BJ (cell line): ENCODE measurements at regions not wholly inside any gene's neighbourhood (a gene's known extent, or its start where the extent isn't known, plus 50 kb on each side); places are given as distances from the start of the nearest gene placed in this dataset.

Experiments used
- CTCF ChIA-PET: fragments of 350-600 bp; formaldehyde crosslinking; extraction: SDS; loops from one replicate; lab custom pipeline; 2021; ENCODE audit warnings: antibody characterized with exemption, inconsistent platforms; lab: Yijun Ruan, JAX
- POLR2A ChIA-PET: fragments of 300-600 bp; sonication (Branson Sonifier 250); formaldehyde crosslinking; extraction: SDS; loops from one replicate; lab custom pipeline; 2021; ENCODE audit warnings: antibody characterized with exemption; lab: Charles Lee
- DNase-seq: peaks from one replicate; pipeline ENCODE4 v3.0.0-alpha.2; 2011; ENCODE audit warnings: low read depth
- H3K27me3 ChIP-seq: 2 replicates; pipeline ENCODE4 v1.6.0; 2011; ENCODE audit warnings: low read length; ENCODE audit not compliant: control insufficient read depth, insufficient read depth
- H3K36me3 ChIP-seq: 2 replicates; pipeline ENCODE4 v1.5.1; 2011; ENCODE audit warnings: low read length; ENCODE audit not compliant: control insufficient read depth, insufficient read depth
- H3K4me3 ChIP-seq: 2 replicates; pipeline ENCODE4 v1.5.1; 2011; ENCODE audit warnings: low read depth, mild to moderate bottlenecking, control low read depth, low read length
- CTCF ChIP-seq: IDR thresholded peaks from 2 replicates; pipeline ENCODE4 v1.5.1; 2011; ENCODE audit warnings: low read depth, mild to moderate bottlenecking, control low read depth, inconsistent platforms, low read length, moderate library complexity; ENCODE audit not compliant: insufficient read depth

- ChIA-PET CTCF (interaction anchor here (1.1 kb wide), 2 partner anchors 10 to 11 kb away, joined by 3 read pairs; no protein-coding TSS in a partner anchor), POLR2A (no interaction called here)
- TF ChIP-seq CTCF, result no peak
- Histone ChIP-seq H3K4me3 (no peak overlapping the region), H3K36me3 (peaks cover 3% of the 10 kb centered on the region), H3K27me3 (no peaks in the 10 kb centered on the region)
- no peak for DNase-seq
Observed at GRCh38 chr3:44012160-44012899, 229.4 kb upstream of the TOPAZ1 start.

- POLR2A ChIA-PET, result no interaction called here
- DNase-seq, result no peak
Observed at GRCh38 chr3:44013967-44014366, 227.7 kb upstream of the TOPAZ1 start.

GRCh38 chr3:44015170-44015569, 226.5 kb upstream of the TOPAZ1 start:
- Histone ChIP-seq H3K27me3 (no peaks in the 10 kb centered on the region), H3K4me3 (no peak overlapping the region), H3K36me3 (peaks cover 2% of the 10 kb centered on the region)
- TF ChIP-seq CTCF, result no peak
- ChIA-PET CTCF (interaction anchor here (0.9 kb wide), 1 partner anchor 9 kb away, joined by 3 read pairs; no protein-coding TSS in a partner anchor), POLR2A (no interaction called here)
- DNase-seq, result no peak

More at GRCh38 chr3:44013967-44014366, 227.7 kb upstream of the TOPAZ1 start:
- Histone ChIP-seq H3K27me3 (no peaks in the 10 kb centered on the region), H3K36me3 (peaks cover 3% of the 10 kb centered on the region), H3K4me3 (no peak overlapping the region)
- CTCF ChIA-PET, result no interaction called here
- TF ChIP-seq CTCF, result no peak

DNA sequence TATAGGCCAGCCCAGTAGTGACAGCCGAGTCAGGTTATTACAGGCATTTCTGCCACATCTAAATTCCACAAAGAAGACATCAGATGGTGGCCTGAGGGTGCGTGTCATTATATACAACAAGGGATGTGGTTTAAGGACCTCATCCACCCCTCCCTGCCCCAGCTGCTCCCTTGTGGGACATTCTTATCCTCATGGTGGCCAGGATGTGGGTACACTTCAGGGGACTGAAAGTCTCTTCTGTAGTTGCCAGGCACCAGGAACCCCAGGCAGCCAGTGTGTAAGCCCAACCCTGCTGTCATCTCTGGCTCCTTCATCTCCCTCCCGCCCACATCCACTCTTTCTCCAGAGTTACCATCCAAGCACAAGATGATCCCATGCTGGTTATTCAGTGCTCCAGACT, 224.9 kb upstream of the TOPAZ1 start:
- Histone ChIP-seq H3K36me3 (no peaks in the 10 kb centered on the region; the same call in 1 of the 2 replicates), H3K4me3 (no peak overlapping the region), H3K27me3 (no peaks in the 10 kb centered on the region)
- TF ChIP-seq CTCF, result no peak
- ChIA-PET POLR2A (no interaction called here), CTCF (no interaction called here)
- no peak for DNase-seq

- ChIA-PET CTCF (interaction anchor here (0.6 to 1.4 kb wide), 2 partner anchors 13 to 17 kb away, joined by 3 read pairs; no protein-coding TSS in a partner anchor), POLR2A (no interaction called here)
- Histone ChIP-seq H3K36me3 (no peaks in the 10 kb centered on the region), H3K27me3 (no peaks in the 10 kb centered on the region), H3K4me3 (no peak overlapping the region)
- no peak for DNase-seq
- no peak for TF ChIP-seq CTCF
Observed at GRCh38 chr3:44018926-44019325, 222.8 kb upstream of the TOPAZ1 start.
